ENCODE measurements at regions not wholly inside any gene's neighbourhood (a gene's known extent, or its start where the extent isn't known, plus 50 kb on each side); places are given as distances from the start of the nearest gene placed in this dataset.
"Not testable (repeated sequence)": the region's sequence is repeated elsewhere in the genome, so short reads cannot be mapped to it uniquely, and the experiment has no call there.

- DNase-seq (ENCODE audit: low read depth in 2 of 2): no peak
Measured at GRCh38 chr10:33704214-33704830, 369.9 kb upstream of the NRP1 start.

DNA sequence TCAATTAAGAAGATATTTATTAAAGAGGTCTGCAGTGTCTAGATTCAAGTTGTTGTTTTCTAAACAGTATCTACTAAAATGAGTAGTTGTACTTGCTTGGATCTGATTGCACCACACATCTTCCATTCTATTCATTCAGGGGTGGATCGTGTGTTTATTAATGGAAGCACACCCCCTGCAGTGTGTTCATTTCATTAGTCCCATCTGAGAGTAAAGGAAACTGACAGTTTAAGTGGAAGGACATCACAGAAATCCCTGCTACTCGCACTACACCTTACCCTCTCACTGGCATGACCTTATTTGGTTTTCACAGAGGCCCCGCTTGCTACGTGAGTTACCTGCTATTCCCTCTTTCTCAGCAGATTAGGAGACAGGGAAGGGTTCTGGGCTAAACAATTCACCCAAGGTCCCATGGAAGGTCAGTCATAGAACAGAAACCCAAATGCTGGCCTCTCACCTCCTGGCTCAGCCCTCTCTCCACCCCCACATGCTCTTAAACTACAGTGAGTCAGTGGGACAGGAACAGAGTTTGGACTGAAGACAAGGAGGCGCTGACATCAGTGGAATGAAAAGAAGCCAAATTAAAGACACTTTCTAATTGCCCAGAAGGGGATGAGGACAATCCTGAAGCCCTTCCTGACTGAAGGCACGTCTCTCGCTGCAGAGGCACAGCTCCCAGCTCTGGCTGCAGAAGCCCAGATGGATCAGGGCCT, 369.2 kb upstream of the NRP1 start:
- DNase-seq (ENCODE audit: low read depth in 2 of 2): no peak

DNA sequence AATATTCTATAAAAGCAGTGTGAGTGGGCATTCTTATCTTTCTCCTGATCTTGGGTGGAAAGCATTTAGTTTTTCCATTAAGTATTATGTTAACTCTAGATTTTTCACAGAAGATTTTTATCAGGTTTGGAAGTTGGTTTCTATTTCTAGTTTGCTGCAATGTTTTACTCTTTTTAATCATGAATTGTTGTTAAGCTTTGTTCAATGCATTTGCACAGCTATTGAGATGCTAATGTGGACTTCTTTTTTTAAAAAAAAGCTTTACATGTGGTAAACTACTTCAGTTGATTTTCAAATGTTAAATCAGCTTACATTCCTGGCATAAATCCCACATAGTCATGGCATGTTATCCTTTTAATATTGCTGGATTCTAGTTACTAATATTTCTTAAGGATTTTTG, 363.6 kb upstream of the NRP1 start:
- no peak for DNase-seq (ENCODE audit: low read depth in 2 of 2)

DNA sequence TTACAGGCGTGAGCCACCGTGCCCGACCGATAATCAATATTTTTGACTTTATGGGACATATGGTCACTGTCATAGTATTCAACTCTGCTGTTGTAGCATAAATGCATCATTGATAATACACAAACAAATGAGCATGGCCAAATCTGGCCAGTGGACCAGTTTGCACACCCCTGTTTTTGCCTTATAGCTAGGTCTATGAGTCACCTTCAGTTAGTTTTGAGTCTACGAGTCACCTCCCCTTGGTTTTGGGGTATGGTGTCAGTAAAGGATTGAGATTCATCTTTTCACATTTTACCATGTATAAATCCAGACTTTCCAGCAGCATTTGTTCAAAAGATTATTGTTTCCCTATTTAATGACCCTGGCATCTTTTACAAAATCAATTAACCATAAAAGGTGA, 362.5 kb upstream of the NRP1 start:
- DNase-seq (ENCODE audit: low read depth in 2 of 2): no peak

DNA sequence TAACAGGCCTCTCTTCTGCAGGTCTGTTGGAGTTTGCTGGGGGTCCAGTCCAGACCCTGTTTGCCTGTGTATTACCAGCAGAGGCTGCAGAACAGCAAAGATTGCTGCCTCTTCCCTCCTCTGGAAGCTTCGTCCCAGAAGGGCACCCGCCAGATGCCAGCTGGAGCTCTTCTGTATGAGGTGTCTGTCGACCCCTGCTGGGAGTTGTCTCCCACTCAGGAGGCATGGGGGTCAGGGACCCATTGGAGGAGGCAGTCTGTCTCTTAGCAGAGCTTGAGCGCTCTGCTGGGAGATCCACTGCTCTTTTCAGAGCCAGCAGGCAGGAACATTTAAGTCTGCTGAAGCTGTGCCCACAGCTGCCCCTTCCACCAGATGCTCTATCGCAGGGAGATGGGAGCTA, 361.1 kb upstream of the NRP1 start:
- no peak for DNase-seq (ENCODE audit: low read depth in 2 of 2)

DNA sequence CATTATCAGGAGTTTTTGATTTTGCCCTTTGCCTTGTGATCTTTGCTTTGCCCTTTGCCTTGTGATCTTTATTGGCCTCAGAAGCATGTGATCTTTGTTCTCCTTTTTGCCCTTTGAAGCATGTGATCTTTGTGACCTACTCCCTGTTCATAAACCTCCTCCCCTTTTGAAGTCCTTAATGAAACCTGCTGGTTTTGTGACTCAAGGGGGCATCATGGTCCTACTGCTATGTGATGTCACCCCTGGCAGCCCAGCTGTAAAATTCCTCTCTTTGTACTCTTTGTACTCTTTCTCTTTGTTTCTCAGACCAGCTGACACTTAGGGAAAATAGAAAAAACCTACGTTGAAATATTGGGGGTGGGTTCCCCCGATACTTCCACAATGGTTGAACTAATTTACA, 356.1 kb upstream of the NRP1 start:
- DNase-seq (ENCODE audit: low read depth in 2 of 2): not testable (repeated sequence)

GRCh38 chr10:33688506-33688905, 354.0 kb upstream of the NRP1 start:
- no peak for DNase-seq (ENCODE audit: low read depth in 2 of 2)

GRCh38 chr10:33684211-33684611, 349.7 kb upstream of the NRP1 start:
- no peak for DNase-seq (ENCODE audit: low read depth in 2 of 2)

GRCh38 chr10:33681595-33681994, 347.1 kb upstream of the NRP1 start:
- no peak for DNase-seq (ENCODE audit: low read depth in 2 of 2)

GRCh38 chr10:33680036-33680435, 345.6 kb upstream of the NRP1 start:
- DNase-seq (ENCODE audit: low read depth in 2 of 2): no peak

DNA sequence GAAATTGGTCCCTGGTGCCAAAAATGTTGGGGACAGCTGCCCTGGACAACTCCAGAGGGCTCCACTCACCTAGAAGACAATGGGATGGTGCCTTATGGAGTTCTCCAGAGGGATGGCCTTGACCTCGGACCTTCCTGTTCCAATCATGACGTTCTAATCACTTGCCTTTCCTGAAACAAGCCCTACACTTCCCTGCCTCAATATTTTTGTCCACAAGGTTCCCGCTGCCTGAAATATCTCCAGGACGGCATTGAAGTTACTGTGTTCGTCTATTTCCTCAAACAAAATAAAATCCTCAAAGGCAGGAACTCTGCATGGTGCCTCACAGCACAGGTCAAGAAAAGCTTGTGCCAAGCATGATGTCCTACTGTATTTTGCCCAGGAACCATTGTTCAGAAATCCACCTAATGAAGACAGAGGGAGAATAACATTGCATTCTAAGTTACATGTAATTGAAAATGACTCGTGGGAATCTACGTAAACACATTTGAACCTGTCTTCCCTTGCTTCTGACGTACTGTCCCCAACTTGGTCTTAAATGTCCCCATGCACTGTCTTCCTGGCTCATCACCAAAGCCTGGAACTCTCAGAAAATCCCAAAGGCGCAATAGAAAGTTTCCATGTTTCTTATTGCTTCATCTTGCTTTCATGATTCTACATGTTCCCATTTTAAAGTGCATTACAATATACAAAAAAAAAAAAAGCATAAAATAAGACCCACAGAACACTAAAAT, 342.3 kb upstream of the NRP1 start:
- DNase-seq (ENCODE audit: low read depth in 2 of 2): no peak

GRCh38 chr10:33674986-33675599, 340.6 kb upstream of the NRP1 start:
- DNase-seq (ENCODE audit: low read depth in 2 of 2): no peak

DNA sequence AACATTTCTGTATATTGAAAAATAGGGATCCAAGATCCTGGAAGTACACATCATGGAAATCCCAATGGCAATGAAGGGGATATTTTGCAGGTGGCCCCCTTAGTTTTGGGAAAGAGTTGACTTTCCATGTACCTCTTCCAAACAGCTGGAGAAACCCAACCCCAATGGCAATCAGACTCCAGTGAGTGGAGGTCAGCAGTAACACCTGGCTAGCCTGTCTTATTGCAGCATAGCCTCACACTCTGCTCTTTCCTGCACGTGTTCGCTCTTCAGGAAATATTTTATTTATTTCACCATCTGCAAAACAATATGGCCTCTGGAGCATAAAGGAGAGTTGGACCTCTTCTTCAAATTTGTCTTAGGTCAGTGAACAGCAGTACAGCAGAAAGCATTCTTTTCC, 340.0 kb upstream of the NRP1 start:
- no peak for DNase-seq (ENCODE audit: low read depth in 2 of 2)

- no peak for DNase-seq (ENCODE audit: low read depth in 2 of 2)
Measured at GRCh38 chr10:33673839-33674415, 339.5 kb upstream of the NRP1 start.

GRCh38 chr10:33669904-33670303, 335.4 kb upstream of the NRP1 start:
- no peak for DNase-seq (ENCODE audit: low read depth in 2 of 2)

GRCh38 chr10:33666686-33667480, 332.4 kb upstream of the NRP1 start:
- no peak for DNase-seq (ENCODE audit: low read depth in 2 of 2)

- no peak for DNase-seq (ENCODE audit: low read depth in 2 of 2)
Measured at GRCh38 chr10:33665501-33665900, 331.0 kb upstream of the NRP1 start.

DNA sequence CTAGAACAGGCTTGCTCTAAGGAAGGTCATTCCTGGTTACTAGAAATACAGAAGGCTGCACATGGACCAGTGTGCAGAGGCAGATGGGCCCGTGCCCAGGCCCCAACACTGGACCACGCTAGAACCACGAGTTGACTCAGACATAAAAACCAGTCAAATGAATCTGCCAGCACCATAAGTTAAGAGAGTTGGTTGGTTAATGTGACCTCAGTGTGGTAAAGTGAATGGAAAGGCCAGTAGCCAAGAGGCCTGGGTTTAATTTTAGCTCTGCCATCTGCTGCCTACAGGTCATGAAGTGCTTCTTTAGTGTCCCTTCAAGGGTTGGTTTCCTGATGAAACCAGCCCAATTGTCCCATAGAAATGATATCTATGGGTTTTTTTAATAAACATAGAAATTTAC, 329.6 kb upstream of the NRP1 start:
- no peak for DNase-seq (ENCODE audit: low read depth in 2 of 2)

GRCh38 chr10:33661580-33662336, 327.3 kb upstream of the NRP1 start:
- DNase-seq (ENCODE audit: low read depth in 2 of 2): no peak

DNA sequence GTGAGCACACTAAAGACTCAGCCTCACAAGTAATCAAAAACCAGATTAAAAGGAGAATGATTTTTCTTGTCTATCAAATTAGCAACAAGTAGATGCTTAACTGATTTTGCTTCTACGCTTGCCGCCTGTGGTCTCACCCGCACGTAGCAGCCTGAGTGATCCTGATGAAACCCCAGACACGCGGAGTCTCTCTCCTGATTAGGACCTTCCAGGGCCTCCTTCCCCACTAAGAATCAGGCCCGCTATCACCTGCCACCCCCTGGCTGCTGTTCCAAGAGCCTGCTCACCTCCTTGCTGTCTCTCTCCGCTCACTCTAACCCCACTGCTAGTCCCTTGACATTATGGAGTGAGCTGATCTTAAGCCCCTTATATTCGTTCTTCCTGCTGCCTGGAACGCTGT, 325.9 kb upstream of the NRP1 start:
- no peak for DNase-seq (ENCODE audit: low read depth in 2 of 2)

DNA sequence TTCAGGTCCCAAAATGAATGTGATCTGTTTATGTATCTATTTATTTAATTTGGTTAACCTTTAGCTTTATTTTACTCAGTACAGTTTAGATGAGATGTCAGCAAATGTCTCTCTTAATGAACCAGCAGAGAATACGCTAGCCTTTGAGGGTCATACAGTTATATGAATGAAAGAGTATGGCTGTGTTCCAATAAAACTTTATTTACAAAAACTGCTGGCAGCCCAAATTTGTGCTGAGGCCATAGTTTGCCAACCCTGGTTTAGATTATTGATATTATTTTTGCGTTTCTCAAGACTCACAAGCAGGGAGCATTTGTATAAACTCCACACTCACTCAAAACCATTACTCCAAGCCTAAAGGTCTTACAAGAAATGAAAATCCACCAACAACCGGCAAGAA, 323.4 kb upstream of the NRP1 start:
- DNase-seq (ENCODE audit: low read depth in 2 of 2): no peak
